PC-9 (cell line): ENCODE measurements at regions not wholly inside any gene's neighbourhood (a gene's known extent, or its start where the extent isn't known, plus 50 kb on each side); places are given as distances from the start of the nearest gene placed in this dataset.

ENCODE experiments used
- BruUV-seq: library from RNA; stranded (reverse); fragments of 400-500 nt; replicated peaks from 2 replicates; lab custom pipeline; 2021; lab: Mats Ljungman, UMichigan
- CTCF ChIA-PET: fragments of 300-600 bp; sonication (Branson Sonifier 250); formaldehyde crosslinking; loops from one replicate; lab custom pipeline; 2022; ENCODE audit warnings: antibody characterized with exemption; lab: Charles Lee
- POLR2A ChIA-PET: fragments of 300-600 bp; sonication (Branson Sonifier 250); formaldehyde crosslinking; loops from one replicate; lab custom pipeline; 2022; ENCODE audit warnings: antibody characterized with exemption; ENCODE audit not compliant: unreplicated experiment; lab: Charles Lee
- DNase-seq, 2 experiments: peaks; one replicate each; pipeline versions ENCODE4 v3.0.0 to v3.0.0-alpha.2; 2015 to 2022; ENCODE audit warnings: mixed read lengths in 1 of 2
- H2AFZ ChIP-seq: fragments of 200-600 bp; sonication (generic); 2 replicates; pipeline ENCODE4 v1.8.1; 2017; ENCODE audit warnings: antibody characterized with exemption
- H3F3A ChIP-seq: fragments of 200-600 bp; sonication (generic); 2 replicates; pipeline ENCODE4 v1.8.1; 2017; ENCODE audit warnings: antibody characterized with exemption, mild to moderate bottlenecking, low read depth; ENCODE audit not compliant: insufficient read depth
- H3K27ac ChIP-seq: fragments of 200-600 bp; sonication (generic); 2 replicates; pipeline ENCODE4 v1.6.1; 2016; ENCODE audit warnings: mixed run types
- H3K27me3 ChIP-seq: fragments of 200-600 bp; sonication (generic); 2 replicates; pipeline ENCODE4 v1.6.1; 2016; ENCODE audit warnings: low read depth, mixed run types; ENCODE audit not compliant: insufficient read depth
- H3K36me3 ChIP-seq: fragments of 200-600 bp; sonication (generic); 2 replicates; pipeline ENCODE4 v1.6.1; 2016; ENCODE audit warnings: low read depth, mixed run types
- H3K4me1 ChIP-seq: fragments of 200-600 bp; sonication (generic); replicated peaks from 2 replicates; pipeline ENCODE4 v1.6.1; 2016; ENCODE audit warnings: mixed run types; ENCODE audit not compliant: insufficient read depth
- H3K4me2 ChIP-seq: fragments of 200-600 bp; sonication (generic); 2 replicates; pipeline ENCODE4 v1.6.1; 2017; ENCODE audit warnings: mixed run types
- H3K4me3 ChIP-seq: fragments of 200-600 bp; sonication (generic); 2 replicates; pipeline ENCODE4 v1.6.1; 2016; ENCODE audit warnings: mixed run types
- H3K79me2 ChIP-seq: fragments of 200-600 bp; sonication (generic); 2 replicates; pipeline ENCODE4 v1.6.1; 2017; ENCODE audit warnings: low read depth, mixed run types
- H3K9me2 ChIP-seq: fragments of 200-600 bp; sonication (generic); 2 replicates; pipeline ENCODE4 v1.8.1; 2017; ENCODE audit warnings: mild to moderate bottlenecking; ENCODE audit not compliant: insufficient read depth
- H3K9me3 ChIP-seq: fragments of 200-600 bp; sonication (generic); 2 replicates; pipeline ENCODE4 v1.8.1; 2016; ENCODE audit warnings: low read depth; ENCODE audit not compliant: insufficient read depth
- H4K20me1 ChIP-seq: fragments of 200-600 bp; sonication (generic); 2 replicates; pipeline ENCODE4 v1.8.1; 2017; ENCODE audit not compliant: insufficient read depth
- CTCF ChIP-seq: fragments of 200-600 bp; sonication (generic); conservative IDR thresholded peaks from 2 replicates; pipeline ENCODE4 v1.6.1; 2017; ENCODE audit warnings: mixed run types, antibody characterized with exemption, mild to moderate bottlenecking, moderate library complexity
- EZH2 ChIP-seq: fragments of 200-600 bp; sonication (generic); IDR thresholded peaks from 2 replicates; pipeline ENCODE4 v1.8.0; 2017; ENCODE audit warnings: antibody characterized with exemption, low read depth
- intact Hi-C: fragments of 100-400 bp; cut with micrococcal nuclease; formaldehyde crosslinking; loops from one replicate; pipeline ENCODE4 v1.10.0; 2022; ENCODE audit not compliant: unreplicated experiment

- Histone ChIP-seq H2AFZ (no peak overlapping the region), H3K4me3 (no peak overlapping the region), H3K36me3 (no peaks in the 10 kb centered on the region), H3K79me2 (no peaks in the 10 kb centered on the region), H3K9me2 (no peaks in the 10 kb centered on the region; the same call in 1 of the 2 replicates), H3K4me1 (no peaks in the 10 kb centered on the region), H3K27me3 (no peaks in the 10 kb centered on the region), H3K9me3 (no peaks in the 10 kb centered on the region), H3K4me2 (no peak overlapping the region), H4K20me1 (no peaks in the 10 kb centered on the region), H3F3A (no peaks in the 10 kb centered on the region), H3K27ac (no peak overlapping the region)
- BruUV-seq, result no TSS peak
- intact Hi-C loops, result no loop called here
- ChIA-PET CTCF (no interaction called here), POLR2A (interaction anchor here (0.7 kb wide), 1 partner anchor 26 kb away, joined by 3 read pairs; no protein-coding TSS in a partner anchor)
- TF ChIP-seq CTCF (no peak), EZH2 (no peak)
- DNase-seq, result no peak
Measured at GRCh38 chr2:139260052-139260430, 479.9 kb upstream of the NXPH2 start.

- Histone ChIP-seq H3K9me3 (no peaks in the 10 kb centered on the region), H3K27ac (no peak overlapping the region), H3K4me3 (no peak overlapping the region), H2AFZ (no peak overlapping the region), H3K4me2 (no peak overlapping the region), H3K79me2 (no peaks in the 10 kb centered on the region), H3K36me3 (no peaks in the 10 kb centered on the region), H4K20me1 (no peaks in the 10 kb centered on the region), H3K27me3 (no peaks in the 10 kb centered on the region), H3K9me2 (no peaks in the 10 kb centered on the region; the same call in 1 of the 2 replicates), H3F3A (no peaks in the 10 kb centered on the region), H3K4me1 (no peaks in the 10 kb centered on the region)
- intact Hi-C loops, result no loop called here
- no TSS peak for BruUV-seq
- DNase-seq, result no peak
- CTCF ChIA-PET, result no interaction called here
- no peak for TF ChIP-seq CTCF
- TF ChIP-seq EZH2, result no peak
- POLR2A ChIA-PET, result interaction anchor here (0.7 kb wide), 1 partner anchor 25 kb away, joined by 3 read pairs; no protein-coding TSS in a partner anchor
Measured at GRCh38 chr2:139259422-139260051, 479.3 kb upstream of the NXPH2 start.

GRCh38 chr2:139241286-139241685 lies 461.1 kb upstream of the NXPH2 start:
- H3K36me3 ChIP-seq, result no peaks in the 10 kb centered on the region
- H3K9me2 ChIP-seq, result no peaks in the 10 kb centered on the region
- no peaks in the 10 kb centered on the region for H3K79me2 ChIP-seq
- H3K27me3 ChIP-seq, result no peaks in the 10 kb centered on the region
- no peaks in the 10 kb centered on the region for H3K4me1 ChIP-seq
- H3K4me2 ChIP-seq, result no peak overlapping the region
- no peak overlapping the region for H3K4me3 ChIP-seq
- H3K27ac ChIP-seq, result no peak overlapping the region
- intact Hi-C loops, result no loop called here
- no peak overlapping the region for H2AFZ ChIP-seq
- BruUV-seq, result no TSS peak
- DNase-seq, result no peak
- TF ChIP-seq CTCF (no peak), EZH2 (no peak)
- H3K9me3 ChIP-seq, result no peaks in the 10 kb centered on the region
- CTCF ChIA-PET, result no interaction called here
- POLR2A ChIA-PET, result no interaction called here
- H4K20me1 ChIP-seq, result no peaks in the 10 kb centered on the region
- H3F3A ChIP-seq, result no peaks in the 10 kb centered on the region
